OCI-LY7 (cell line): ENCODE measurements at regions not wholly inside any gene's neighbourhood (a gene's known extent, or its start where the extent isn't known, plus 50 kb on each side); places are given as distances from the start of the nearest gene placed in this dataset.

Experiments used
- BruUV-seq: library from RNA; stranded (reverse); fragments of 400-500 nt; replicated peaks from 2 replicates; lab custom pipeline; 2021; lab: Mats Ljungman, UMichigan
- CTCF ChIA-PET: fragments of 300-600 bp; sonication (Branson Sonifier 250); formaldehyde crosslinking; loops from one replicate; lab custom pipeline; 2022; ENCODE audit warnings: antibody characterized with exemption; ENCODE audit not compliant: unreplicated experiment; lab: Charles Lee
- POLR2A ChIA-PET: fragments of 300-600 bp; sonication (Branson Sonifier 250); formaldehyde crosslinking; loops from one replicate; lab custom pipeline; 2022; ENCODE audit warnings: antibody characterized with exemption; lab: Charles Lee
- DNase-seq: peaks from one replicate; pipeline ENCODE4 v3.0.0-alpha.2; 2015; ENCODE audit warnings: low spot score
- H2AFZ ChIP-seq: fragments of 200-600 bp; sonication (generic), shearing (Covaris generic); 2 replicates; pipeline ENCODE4 v1.6.1; 2014; ENCODE audit warnings: mild to moderate bottlenecking, antibody characterized with exemption, low read length, moderate library complexity
- H3K27ac ChIP-seq: fragments of 200-600 bp; sonication (generic); 2 replicates; pipeline ENCODE4 v1.5.1; 2014; ENCODE audit warnings: mixed run types, low read depth, mild to moderate bottlenecking, moderate library complexity, low read length, inconsistent platforms; ENCODE audit not compliant: poor library complexity, severe bottlenecking
- H3K36me3 ChIP-seq: fragments of 200-600 bp; sonication (generic); 2 replicates; pipeline ENCODE4 v1.6.1; 2014; ENCODE audit warnings: mild to moderate bottlenecking, antibody characterized with exemption, low read length, moderate library complexity, mixed read lengths; ENCODE audit not compliant: insufficient read depth
- H3K4me1 ChIP-seq: fragments of 200-600 bp; sonication (generic); 2 replicates; pipeline ENCODE4 v1.5.1; 2014; ENCODE audit warnings: mild to moderate bottlenecking, low read length; ENCODE audit not compliant: insufficient read depth, poor library complexity, severe bottlenecking
- H3K4me2 ChIP-seq: fragments of 200-600 bp; sonication (generic); 2 replicates; pipeline ENCODE4 v1.6.1; 2014; ENCODE audit warnings: mild to moderate bottlenecking, low read length
- H3K4me3 ChIP-seq: fragments of 200-600 bp; sonication (generic); 2 replicates; pipeline ENCODE4 v1.5.1; 2014; ENCODE audit warnings: mild to moderate bottlenecking, low read depth, low read length; ENCODE audit not compliant: poor library complexity, severe bottlenecking
- H3K79me2 ChIP-seq: fragments of 200-600 bp; sonication (generic); 2 replicates; pipeline ENCODE4 v1.6.1; 2016; ENCODE audit warnings: low read depth, mild to moderate bottlenecking, low read length, moderate library complexity, mixed read lengths; ENCODE audit not compliant: insufficient read depth
- H3K9me2 ChIP-seq: fragments of 200-600 bp; sonication (generic); 2 replicates; pipeline ENCODE4 v1.6.1; 2016; ENCODE audit warnings: mild to moderate bottlenecking, low read length, mixed read lengths; ENCODE audit not compliant: insufficient read depth
- H3K9me3 ChIP-seq: fragments of 200-600 bp; sonication (generic); 2 replicates; pipeline ENCODE4 v1.6.1; 2014; ENCODE audit warnings: mild to moderate bottlenecking, mixed run types, low read length, mixed read lengths
- H4K20me1 ChIP-seq: fragments of 200-600 bp; sonication (generic); 2 replicates; pipeline ENCODE4 v1.6.1; 2014; ENCODE audit warnings: mild to moderate bottlenecking, antibody characterized with exemption, low read length, moderate library complexity, mixed read lengths; ENCODE audit not compliant: insufficient read depth
- EZH2phosphoT487 ChIP-seq: fragments of 200-600 bp; sonication (generic); IDR thresholded peaks from 2 replicates; pipeline ENCODE4 v1.6.1; 2018; ENCODE audit warnings: low read depth, borderline replicate concordance, mild to moderate bottlenecking, mixed run types, antibody characterized with exemption, low read length, moderate library complexity, mixed read lengths
- intact Hi-C: fragments of 100-400 bp; cut with micrococcal nuclease; formaldehyde crosslinking; loops from one replicate; pipeline ENCODE4 v1.10.0; 2022; ENCODE audit not compliant: unreplicated experiment
- TF ChIP-seq, protein P1 (sequence below): fragments of 200-600 bp; sonication (generic); conservative IDR thresholded peaks from 2 replicates; pipeline ENCODE4 v1.5.1; 2014; ENCODE audit warnings: mild to moderate bottlenecking, antibody characterized with exemption, low read length, moderate library complexity, mixed read lengths

DNA sequence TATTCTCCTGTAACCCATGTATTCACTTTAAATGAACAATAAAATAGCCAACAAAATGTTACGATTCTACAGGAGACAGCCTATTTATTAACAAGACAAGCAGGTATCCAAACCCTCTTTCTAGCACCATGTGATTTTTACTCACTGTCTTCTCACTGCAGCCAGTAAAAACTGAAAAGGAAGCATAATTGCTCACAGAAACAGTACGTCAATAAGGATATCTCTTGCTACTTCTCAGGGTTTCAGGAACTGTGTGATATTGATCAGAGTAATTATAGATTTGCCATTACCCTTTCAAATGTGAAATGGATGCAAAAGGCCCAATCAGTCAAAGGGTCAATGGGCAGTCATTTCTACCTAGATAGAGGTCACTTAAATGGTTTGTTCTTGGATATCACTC is 1473.8 kb upstream of the DDX18 start:
- H2AFZ ChIP-seq, result no peak overlapping the region
- no TSS peak for BruUV-seq
- H3K36me3 ChIP-seq, result no peaks in the 10 kb centered on the region
- H3K27ac ChIP-seq, result no peak overlapping the region
- intact Hi-C loops, result no loop called here
- H3K4me1 ChIP-seq, result no peaks in the 10 kb centered on the region
- POLR2A ChIA-PET, result no interaction called here
- no peak for TF ChIP-seq EZH2phosphoT487
- TF ChIP-seq, protein P1, sequence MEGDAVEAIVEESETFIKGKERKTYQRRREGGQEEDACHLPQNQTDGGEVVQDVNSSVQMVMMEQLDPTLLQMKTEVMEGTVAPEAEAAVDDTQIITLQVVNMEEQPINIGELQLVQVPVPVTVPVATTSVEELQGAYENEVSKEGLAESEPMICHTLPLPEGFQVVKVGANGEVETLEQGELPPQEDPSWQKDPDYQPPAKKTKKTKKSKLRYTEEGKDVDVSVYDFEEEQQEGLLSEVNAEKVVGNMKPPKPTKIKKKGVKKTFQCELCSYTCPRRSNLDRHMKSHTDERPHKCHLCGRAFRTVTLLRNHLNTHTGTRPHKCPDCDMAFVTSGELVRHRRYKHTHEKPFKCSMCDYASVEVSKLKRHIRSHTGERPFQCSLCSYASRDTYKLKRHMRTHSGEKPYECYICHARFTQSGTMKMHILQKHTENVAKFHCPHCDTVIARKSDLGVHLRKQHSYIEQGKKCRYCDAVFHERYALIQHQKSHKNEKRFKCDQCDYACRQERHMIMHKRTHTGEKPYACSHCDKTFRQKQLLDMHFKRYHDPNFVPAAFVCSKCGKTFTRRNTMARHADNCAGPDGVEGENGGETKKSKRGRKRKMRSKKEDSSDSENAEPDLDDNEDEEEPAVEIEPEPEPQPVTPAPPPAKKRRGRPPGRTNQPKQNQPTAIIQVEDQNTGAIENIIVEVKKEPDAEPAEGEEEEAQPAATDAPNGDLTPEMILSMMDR, result no peak
- no peaks in the 10 kb centered on the region for H4K20me1 ChIP-seq
- H3K9me3 ChIP-seq, result no peaks in the 10 kb centered on the region
- no peaks in the 10 kb centered on the region for H3K79me2 ChIP-seq
- H3K9me2 ChIP-seq, result no peaks in the 10 kb centered on the region
- no peak for DNase-seq
- CTCF ChIA-PET, result no interaction called here
- H3K4me2 ChIP-seq, result no peak overlapping the region
- H3K4me3 ChIP-seq, result no peak overlapping the region

DNA sequence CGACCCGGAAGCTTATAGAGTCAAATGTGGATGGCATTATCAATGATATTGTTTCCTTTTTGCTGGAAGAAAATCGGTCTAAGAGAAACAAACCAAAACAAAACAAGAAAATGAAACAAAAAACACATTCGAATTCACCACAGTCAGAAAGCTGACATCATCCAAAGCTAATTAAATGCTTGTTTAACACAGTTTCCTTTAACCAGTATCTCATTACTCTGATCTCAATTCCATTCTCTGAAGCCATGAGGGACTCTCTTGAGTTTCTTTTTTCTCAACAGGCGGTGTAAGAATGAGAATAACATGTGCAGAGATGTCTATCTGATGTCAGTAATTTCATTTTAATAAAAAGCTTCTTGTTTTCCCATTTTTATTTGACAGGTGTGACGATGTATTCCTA is 1448.3 kb upstream of the DDX18 start:
- intact Hi-C loops, result no loop called here
- Histone ChIP-seq H4K20me1 (no peaks in the 10 kb centered on the region), H3K4me2 (no peak overlapping the region), H3K27ac (no peak overlapping the region), H3K36me3 (no peaks in the 10 kb centered on the region), H3K79me2 (no peaks in the 10 kb centered on the region), H3K9me2 (no peaks in the 10 kb centered on the region), H3K9me3 (no peaks in the 10 kb centered on the region), H2AFZ (no peak overlapping the region), H3K4me1 (no peaks in the 10 kb centered on the region), H3K4me3 (no peak overlapping the region)
- CTCF ChIA-PET, result no interaction called here
- no TSS peak for BruUV-seq
- POLR2A ChIA-PET, result no interaction called here
- no peak for TF ChIP-seq EZH2phosphoT487
- TF ChIP-seq, protein P1, result no peak
- no peak for DNase-seq

DNA sequence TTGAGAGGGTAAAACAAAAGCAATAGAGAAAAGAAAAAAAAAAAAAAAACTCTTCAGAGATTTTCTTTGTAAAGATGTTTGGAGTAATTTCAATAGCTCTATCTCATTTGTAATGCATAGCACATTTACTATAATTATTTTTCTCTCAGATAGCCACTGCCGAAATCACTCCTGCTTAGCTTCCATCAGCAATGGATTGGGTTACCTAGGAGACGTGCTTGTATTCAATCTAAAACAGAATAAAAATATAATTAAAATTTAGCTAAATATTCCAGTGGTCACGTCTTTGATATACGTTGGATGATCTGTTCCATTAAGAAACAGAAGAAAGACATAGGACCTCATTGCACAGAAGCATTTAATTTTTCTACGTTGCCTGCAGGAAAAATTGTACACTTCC is 1435.7 kb upstream of the DDX18 start:
- H3K9me2 ChIP-seq, result no peaks in the 10 kb centered on the region
- H3K4me3 ChIP-seq, result no peak overlapping the region
- no peaks in the 10 kb centered on the region for H3K79me2 ChIP-seq
- no peak overlapping the region for H3K27ac ChIP-seq
- no peak for TF ChIP-seq EZH2phosphoT487
- TF ChIP-seq, protein P1, result no peak
- CTCF ChIA-PET, result no interaction called here
- DNase-seq, result no peak
- no TSS peak for BruUV-seq
- H4K20me1 ChIP-seq, result no peaks in the 10 kb centered on the region
- H3K9me3 ChIP-seq, result no peaks in the 10 kb centered on the region
- H2AFZ ChIP-seq, result no peak overlapping the region
- H3K4me1 ChIP-seq, result no peaks in the 10 kb centered on the region
- intact Hi-C loops, result no loop called here
- no peaks in the 10 kb centered on the region for H3K36me3 ChIP-seq
- POLR2A ChIA-PET, result no interaction called here
- no peak overlapping the region for H3K4me2 ChIP-seq
